ENCODE measurements at regions not wholly inside any gene's neighbourhood (a gene's known extent, or its start where the extent isn't known, plus 50 kb on each side); places are given as distances from the start of the nearest gene placed in this dataset.

- DNase-seq (ENCODE audit: low spot score) = no peak
These were observed 261.7 kb downstream of the GPAM start for GRCh38 chr10:111921821-111922220.

GRCh38 chr10:111923032-111923431 is 260.5 kb downstream of the GPAM start:
- DNase-seq (ENCODE audit: low spot score) = no peak

DNA sequence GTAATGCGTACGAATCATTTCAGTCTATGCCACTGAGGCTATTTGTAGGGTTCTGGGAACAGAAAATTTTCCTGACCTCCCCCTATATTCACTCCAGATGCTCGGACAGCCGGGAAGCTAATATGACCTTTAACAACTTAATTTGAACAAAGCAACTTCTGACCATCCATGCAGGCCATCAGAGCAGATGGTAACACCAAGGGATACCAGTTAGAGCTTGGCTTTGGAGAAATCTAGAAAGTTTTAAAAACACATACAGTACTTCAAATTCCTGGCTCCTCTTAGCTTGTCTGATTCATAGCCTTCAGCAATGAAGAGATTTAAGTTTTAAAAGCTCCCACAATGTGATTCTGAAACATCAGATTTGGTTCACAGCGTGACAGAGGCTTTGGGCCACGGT is 257.3 kb downstream of the GPAM start:
- no peak for DNase-seq (ENCODE audit: low spot score)

DNA sequence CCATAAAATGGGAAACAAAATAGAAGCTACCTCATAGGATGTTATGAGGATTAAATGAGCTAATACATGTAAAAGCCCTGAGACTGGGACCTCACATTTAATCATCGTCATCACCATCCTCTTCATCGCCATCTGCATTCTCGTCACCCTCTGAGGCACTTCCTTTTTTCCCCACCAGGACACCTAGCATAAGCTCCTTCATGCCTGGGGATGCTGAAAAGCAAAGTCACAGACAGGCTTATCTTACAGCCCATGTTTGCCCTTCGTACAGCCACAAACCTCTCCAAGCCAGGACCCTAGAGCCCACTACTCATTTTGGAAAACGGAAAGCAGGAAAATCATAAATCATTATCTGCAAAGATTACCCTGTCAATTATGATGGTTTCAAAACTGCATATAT is 249.6 kb downstream of the GPAM start:
- no peak for DNase-seq (ENCODE audit: low spot score)

DNA sequence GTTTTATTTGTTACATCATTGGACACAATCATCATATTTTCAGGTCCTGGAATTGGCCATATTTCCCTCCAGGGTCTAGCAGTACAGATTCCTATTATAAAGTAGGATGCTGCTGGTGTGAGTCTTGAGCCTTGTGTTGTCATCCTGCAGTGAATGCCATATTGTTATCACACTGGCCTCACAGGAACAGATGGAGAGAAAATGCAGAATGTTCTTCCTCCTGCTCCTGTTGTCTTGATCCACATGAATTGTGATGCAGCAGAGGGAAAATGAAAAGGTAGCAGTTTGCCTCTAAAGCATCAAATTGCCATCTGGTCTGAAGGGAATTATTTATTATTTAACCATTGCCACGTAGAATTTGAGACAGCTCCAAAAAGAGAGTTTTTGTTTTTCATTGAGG is 248.6 kb downstream of the GPAM start:
- no peak for DNase-seq (ENCODE audit: low spot score)

GRCh38 chr10:111936143-111936542 is 247.4 kb downstream of the GPAM start:
- no peak for DNase-seq (ENCODE audit: low spot score)

- DNase-seq (ENCODE audit: low spot score) = no peak
These were observed 239.2 kb downstream of the GPAM start for GRCh38 chr10:111944331-111944730.

DNA sequence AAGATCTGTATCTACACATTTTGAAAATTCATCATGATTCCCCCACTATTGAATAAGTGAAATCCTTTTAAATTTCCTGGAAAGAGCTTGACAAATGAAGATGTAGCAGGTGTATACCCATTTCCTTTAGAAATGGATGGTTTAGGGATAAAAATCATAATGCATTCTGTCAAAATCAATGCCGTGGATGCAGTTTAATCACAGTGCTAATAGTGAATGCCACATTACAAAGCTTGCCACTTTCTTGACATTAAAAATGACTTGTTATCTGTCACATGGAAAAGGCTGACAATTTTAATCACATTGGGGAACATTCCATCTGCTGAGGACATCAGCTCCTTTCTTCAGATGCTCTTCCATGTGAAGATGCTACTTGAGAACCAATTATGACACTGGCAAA is 229.6 kb downstream of the GPAM start:
- no peak for DNase-seq (ENCODE audit: low spot score)

DNA sequence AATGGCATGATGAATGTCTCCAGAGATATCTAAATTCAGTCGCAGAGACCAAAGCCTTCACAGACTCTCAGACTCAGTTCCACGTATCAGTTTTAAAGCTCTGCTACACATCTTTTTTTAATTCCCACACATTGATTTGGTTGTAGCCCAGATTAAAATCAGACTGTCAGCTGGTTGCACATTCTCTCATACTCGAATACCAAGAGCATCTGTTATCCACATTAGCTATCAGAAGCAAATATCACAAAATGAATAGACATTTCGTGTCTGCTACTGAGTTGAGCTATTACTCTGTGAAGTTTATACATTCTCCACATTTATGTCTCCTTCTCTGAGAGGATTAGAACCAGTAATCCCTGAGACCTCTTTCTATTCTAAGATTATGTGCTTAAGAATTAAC is 229.2 kb downstream of the GPAM start:
- DNase-seq (ENCODE audit: low spot score) = no peak

DNA sequence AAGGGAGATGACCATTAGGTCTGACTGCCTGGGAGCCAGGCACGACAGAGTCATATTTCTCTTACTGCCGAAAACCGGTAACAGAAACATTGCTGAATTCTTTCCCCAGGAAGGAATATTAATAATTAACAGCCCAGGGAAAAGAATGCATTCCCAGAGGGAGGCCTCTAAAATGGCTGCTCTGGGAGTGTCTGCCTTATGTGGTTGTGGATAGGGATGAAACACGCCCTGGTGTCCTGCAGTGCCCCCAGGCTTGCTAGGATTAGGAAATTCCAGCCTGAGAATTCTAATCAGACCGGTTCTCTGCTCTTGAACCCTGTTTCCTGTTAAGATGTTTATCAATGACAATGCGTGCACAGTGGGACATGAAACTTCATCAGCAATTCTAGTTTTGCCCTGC is 226.7 kb downstream of the GPAM start:
- DNase-seq (ENCODE audit: low spot score) = no peak

DNA sequence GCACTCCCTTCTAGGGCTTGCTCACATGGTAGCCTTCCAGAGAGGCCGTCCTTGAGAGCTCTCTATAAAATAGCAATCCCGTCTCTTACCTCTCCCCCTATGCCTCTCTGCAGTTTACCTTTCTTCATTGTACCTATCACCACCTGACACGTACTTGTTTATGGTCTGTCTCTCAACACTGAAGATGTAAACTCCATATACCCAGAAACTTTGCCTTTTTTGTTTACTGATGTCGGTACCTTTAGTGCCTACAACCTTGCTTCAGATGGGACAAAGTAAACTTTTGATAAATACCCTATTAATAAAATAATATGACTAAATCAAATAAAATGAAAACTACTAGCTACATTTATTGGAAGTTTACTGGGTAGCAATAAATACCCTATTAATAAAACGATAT is 220.6 kb downstream of the GPAM start:
- DNase-seq (ENCODE audit: low spot score) = no peak

DNA sequence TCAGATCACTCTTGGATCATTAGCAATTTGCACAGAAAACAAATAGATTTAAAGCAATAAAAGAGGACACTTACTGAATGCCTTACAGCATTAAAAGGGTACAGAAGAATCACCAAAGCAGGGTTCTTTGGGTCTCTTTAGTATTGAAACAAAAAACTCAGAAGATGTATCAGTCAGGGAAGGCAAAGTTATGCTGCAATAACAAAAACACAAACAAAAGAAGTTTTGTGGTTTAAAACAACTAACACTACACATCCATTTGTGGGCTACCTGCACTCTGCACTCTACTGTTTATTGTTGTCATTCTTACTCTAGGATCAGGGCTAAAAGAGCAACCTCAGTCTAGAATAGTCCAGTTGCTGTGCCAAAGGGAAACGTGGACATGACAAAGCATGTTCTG is 216.4 kb downstream of the GPAM start:
- DNase-seq (ENCODE audit: low spot score) = no peak

GRCh38 chr10:111967547-111967946 is 216.0 kb downstream of the GPAM start:
- DNase-seq (ENCODE audit: low spot score) = no peak

- no peak for DNase-seq (ENCODE audit: low spot score)
These were observed 214.9 kb downstream of the GPAM start for GRCh38 chr10:111968647-111969046.

- DNase-seq (ENCODE audit: low spot score) = no peak
These were observed 213.5 kb downstream of the GPAM start for GRCh38 chr10:111970111-111970510.

- DNase-seq (ENCODE audit: low spot score) = no peak
These were observed 211.5 kb downstream of the GPAM start for GRCh38 chr10:111972109-111972508.

- no peak for DNase-seq (ENCODE audit: low spot score)
These were observed 210.3 kb downstream of the GPAM start for GRCh38 chr10:111973306-111973705.

GRCh38 chr10:111973826-111974225 is 209.7 kb downstream of the GPAM start:
- no peak for DNase-seq (ENCODE audit: low spot score)

- DNase-seq (ENCODE audit: low spot score) = no peak
These were observed 209.2 kb downstream of the GPAM start for GRCh38 chr10:111974325-111974724.

GRCh38 chr10:111976557-111976956 is 207.0 kb downstream of the GPAM start:
- no peak for DNase-seq (ENCODE audit: low spot score)

DNA sequence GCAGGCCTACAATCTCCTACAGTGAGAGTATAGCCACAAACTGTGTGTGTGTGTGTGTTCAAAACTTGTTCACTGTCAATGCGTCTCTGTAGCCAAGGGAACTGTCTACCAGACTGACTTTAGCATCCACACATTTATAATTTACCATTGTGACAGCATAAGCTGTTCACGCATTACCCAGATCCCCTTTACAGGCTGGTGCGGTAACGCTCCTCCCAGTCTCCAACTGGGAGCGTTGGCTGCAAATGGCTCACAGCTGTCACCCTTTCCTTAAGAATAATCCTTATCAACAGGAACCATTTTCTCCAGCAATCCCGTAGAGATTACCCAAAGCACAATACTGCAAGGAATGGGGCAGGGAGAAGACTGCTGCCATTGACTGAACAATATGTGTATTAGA is 199.5 kb downstream of the GPAM start:
- no peak for DNase-seq (ENCODE audit: low spot score)

DNA sequence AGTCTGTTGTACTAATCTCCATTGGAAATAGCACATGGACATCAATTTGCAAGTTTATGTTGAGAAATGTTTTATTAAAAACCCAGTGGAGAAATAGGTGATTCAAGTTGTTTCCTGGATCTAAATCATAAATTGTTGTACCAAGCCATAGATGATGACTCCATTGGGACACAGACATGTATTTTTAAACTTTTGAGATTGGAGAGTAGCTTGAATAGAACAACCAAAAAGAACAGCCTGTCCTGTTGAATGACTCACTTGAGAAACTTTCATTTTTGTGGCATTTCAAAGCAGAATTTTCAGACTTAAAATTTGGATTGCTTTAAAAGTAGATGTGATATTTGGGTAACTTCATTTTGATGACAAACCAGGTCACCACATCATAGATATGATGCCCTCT is 197.5 kb downstream of the GPAM start:
- no peak for DNase-seq (ENCODE audit: low spot score)

- DNase-seq (ENCODE audit: low spot score) = no peak
These were observed 194.9 kb downstream of the GPAM start for GRCh38 chr10:111988646-111989045.

DNA sequence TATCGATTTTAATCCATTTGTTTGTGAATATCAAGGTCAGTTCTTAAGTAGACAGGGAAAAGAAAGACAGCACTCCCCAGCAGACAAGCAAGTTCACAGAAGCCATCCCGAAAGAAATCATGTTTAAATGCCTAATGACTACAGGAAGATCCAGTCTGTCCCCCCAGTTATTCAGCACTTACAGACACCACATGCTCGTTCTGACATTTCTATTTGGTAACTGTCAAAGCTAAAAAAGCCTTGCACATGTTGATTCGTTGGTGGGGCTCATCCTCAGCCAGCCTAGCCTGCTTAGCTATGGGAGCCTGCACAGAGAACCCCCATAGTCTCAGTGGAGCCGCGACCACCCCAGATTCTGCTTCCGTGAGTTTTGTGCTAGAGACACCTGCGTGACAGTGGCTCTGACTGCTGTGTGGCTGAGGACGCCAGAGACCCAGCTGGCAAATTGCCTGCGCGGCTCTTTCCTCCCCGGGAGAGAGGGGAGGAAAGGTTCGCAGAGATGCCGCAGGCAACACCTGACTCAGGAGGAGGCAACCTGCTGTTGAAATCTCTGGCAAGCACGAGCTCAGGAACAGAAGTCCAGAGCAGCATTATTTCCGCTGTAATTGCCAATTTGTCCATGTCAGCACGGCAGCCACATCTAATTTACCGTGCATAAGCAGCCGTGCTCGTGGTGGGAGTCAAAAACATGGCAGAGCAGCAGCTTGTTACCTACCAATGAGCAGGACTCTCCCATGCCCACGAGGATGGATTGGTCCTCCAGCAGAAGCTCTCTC is 194.2 kb downstream of the GPAM start:
- DNase-seq (ENCODE audit: low spot score) = no peak

DNA sequence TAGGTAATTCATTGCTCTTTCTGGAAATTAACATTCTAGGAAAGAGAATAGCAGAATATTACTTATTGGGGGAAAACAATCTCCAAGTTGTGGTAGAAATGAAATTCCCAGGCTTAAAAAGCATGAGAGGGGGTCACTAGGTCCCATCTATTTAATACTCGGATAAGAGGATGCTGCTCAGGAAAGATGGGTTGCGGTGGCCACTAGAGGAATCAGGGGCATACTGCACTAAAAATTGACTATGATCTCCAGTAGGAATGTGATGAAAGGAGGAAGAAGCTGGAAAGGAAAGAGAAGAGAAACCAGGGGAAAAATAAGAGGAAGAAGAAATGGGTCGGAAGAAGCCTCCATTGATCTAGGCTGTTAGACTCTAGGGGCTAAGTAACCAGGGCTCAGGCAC is 192.8 kb downstream of the GPAM start:
- DNase-seq (ENCODE audit: low spot score) = no peak

All from ecto neural progenitor cell (in vitro differentiated cells).